PC-3 (cell line): ENCODE measurements at regions not wholly inside any gene's neighbourhood (a gene's known extent, or its start where the extent isn't known, plus 50 kb on each side); places are given as distances from the start of the nearest gene placed in this dataset.
"Not testable (repeated sequence)": the region's sequence is repeated elsewhere in the genome, so short reads cannot be mapped to it uniquely, and the experiment has no call there.

Experiments
- ATAC-seq: fragments of 200-7000 bp; cut with Tn5 transposase; 2 replicates; pipeline ENCODE4 v1.9.1; 2020; ENCODE audit warnings: mild to moderate bottlenecking, moderate library complexity
- BruUV-seq: library from RNA; stranded (reverse); fragments of 400-500 nt; replicated peaks from 2 replicates; lab custom pipeline; 2021; lab: Mats Ljungman, UMichigan
- CTCF ChIA-PET: fragments of 300-600 bp; sonication (Branson Sonifier 250); formaldehyde crosslinking; loops from one replicate; lab custom pipeline; 2022; ENCODE audit warnings: antibody characterized with exemption; lab: Charles Lee
- POLR2A ChIA-PET: fragments of 300-600 bp; sonication (Branson Sonifier 250); formaldehyde crosslinking; loops from one replicate; lab custom pipeline; 2022; ENCODE audit warnings: antibody characterized with exemption; ENCODE audit not compliant: unreplicated experiment; lab: Charles Lee
- DNase-seq: peaks from one replicate; pipeline ENCODE4 v3.0.0-alpha.2; 2015
- H2AFZ ChIP-seq: fragments of 300-600 bp; sonication (generic); 2 replicates; pipeline ENCODE4 v1.6.0; 2016; ENCODE audit warnings: antibody characterized with exemption, low read length
- H3F3A ChIP-seq: fragments of 300-600 bp; sonication (generic); one replicate; pipeline ENCODE4 v1.6.0; 2017; ENCODE audit warnings: antibody characterized with exemption, low read length, control low read depth, mild to moderate bottlenecking; ENCODE audit not compliant: unreplicated experiment
- H3K27ac ChIP-seq: fragments of 300-600 bp; sonication (generic); 2 replicates; pipeline ENCODE4 v1.5.1; 2016; ENCODE audit warnings: mild to moderate bottlenecking, low read length
- H3K27me3 ChIP-seq: fragments of 300-600 bp; sonication (generic); 2 replicates; pipeline ENCODE4 v1.6.1; 2016; ENCODE audit warnings: low read length, mixed read lengths
- H3K36me3 ChIP-seq: fragments of 300-600 bp; sonication (generic); 2 replicates; pipeline ENCODE4 v1.6.1; 2016; ENCODE audit warnings: low read depth, mixed run types, low read length, mixed read lengths
- H3K4me1 ChIP-seq: fragments of 300-600 bp; sonication (generic); 2 replicates; pipeline ENCODE4 v1.5.1; 2016; ENCODE audit warnings: low read length; ENCODE audit not compliant: insufficient read depth
- H3K4me2 ChIP-seq: fragments of 300-600 bp; sonication (generic); 2 replicates; pipeline ENCODE4 v1.6.0; 2016; ENCODE audit warnings: low read length
- H3K4me3 ChIP-seq: fragments of 300-600 bp; sonication (generic); 2 replicates; pipeline ENCODE4 v1.5.1; 2016; ENCODE audit warnings: mild to moderate bottlenecking, low read length, mixed read lengths
- H3K79me2 ChIP-seq: fragments of 300-600 bp; sonication (generic); 2 replicates; pipeline ENCODE4 v1.6.1; 2017; ENCODE audit warnings: low read length, mixed read lengths
- H3K9ac ChIP-seq: fragments of 300-600 bp; sonication (generic); 2 replicates; pipeline ENCODE4 v1.6.0; 2016; ENCODE audit warnings: mild to moderate bottlenecking, low read length
- H3K9me2 ChIP-seq: fragments of 300-600 bp; sonication (generic); replicated peaks from 2 replicates; pipeline ENCODE4 v1.6.1; 2016; ENCODE audit warnings: mixed run types, low read length, mixed read lengths
- H3K9me3 ChIP-seq: fragments of 300-600 bp; sonication (generic); 2 replicates; pipeline ENCODE4 v1.6.1; 2016; ENCODE audit warnings: low read length, mixed read lengths
- H4K20me1 ChIP-seq: fragments of 300-600 bp; sonication (generic); 2 replicates; pipeline ENCODE4 v1.6.1; 2016; ENCODE audit warnings: low read length, mixed read lengths
- CTCF ChIP-seq: fragments of 300-600 bp; sonication (generic); conservative IDR thresholded peaks from 2 replicates; pipeline ENCODE4 v1.5.1; 2017; ENCODE audit warnings: antibody characterized with exemption, low read depth, mild to moderate bottlenecking, low read length
- EZH2 ChIP-seq: fragments of 300-600 bp; sonication (generic); IDR thresholded peaks from one replicate; pipeline ENCODE4 v1.6.1; 2017; ENCODE audit warnings: antibody characterized with exemption, mild to moderate bottlenecking, low read length; ENCODE audit not compliant: unreplicated experiment
- EZH2phosphoT487 ChIP-seq: fragments of 300-600 bp; sonication (generic); IDR thresholded peaks from 2 replicates; pipeline ENCODE4 v1.6.1; 2018; ENCODE audit warnings: mild to moderate bottlenecking, antibody characterized with exemption, low read length, borderline replicate concordance
- intact Hi-C: fragments of 100-400 bp; cut with micrococcal nuclease; formaldehyde crosslinking; loops from 2 replicates; pipeline ENCODE4 v1.9.0; 2023

DNA sequence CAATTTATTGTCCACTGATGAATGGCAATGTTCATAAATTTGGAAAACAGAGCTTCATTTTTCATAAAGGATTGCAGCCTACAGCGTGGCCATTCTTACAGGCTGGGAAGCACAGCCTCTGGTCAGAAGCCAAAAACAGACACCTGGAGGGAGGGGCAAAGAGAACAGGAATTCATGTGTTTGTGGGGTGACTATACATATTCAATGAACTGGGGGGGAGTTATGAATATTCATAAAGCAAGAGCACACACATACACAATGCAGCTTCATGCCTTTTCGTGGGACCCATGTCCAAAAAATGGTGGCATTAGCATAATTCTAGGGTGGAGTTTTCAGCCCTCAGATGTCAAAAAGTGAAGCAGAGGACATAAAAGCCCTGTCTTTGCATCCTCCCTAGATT lies 173.3 kb downstream of the VEGFC start:
- Histone ChIP-seq H3K4me1 (peaks cover 17% of the 10 kb centered on the region), H3K4me3 (no peak overlapping the region), H3K79me2 (no peaks in the 10 kb centered on the region), H4K20me1 (no peaks in the 10 kb centered on the region), H3K9me2 (no peaks in the 10 kb centered on the region), H3K9ac (no peak overlapping the region), H2AFZ (no peak overlapping the region), H3K4me2 (no peak overlapping the region), H3K27me3 (no peaks in the 10 kb centered on the region), H3K27ac (no peak overlapping the region), H3F3A (no peaks in the 10 kb centered on the region), H3K36me3 (no peaks in the 10 kb centered on the region), H3K9me3 (no peaks in the 10 kb centered on the region)
- ChIA-PET CTCF (no interaction called here), POLR2A (no interaction called here)
- ATAC-seq (no peak), DNase-seq (no peak)
- intact Hi-C loops = no loop called here
- no TSS peak for BruUV-seq
- no peak for TF ChIP-seq CTCF
- TF ChIP-seq EZH2phosphoT487 = no peak
- no peak for TF ChIP-seq EZH2

DNA sequence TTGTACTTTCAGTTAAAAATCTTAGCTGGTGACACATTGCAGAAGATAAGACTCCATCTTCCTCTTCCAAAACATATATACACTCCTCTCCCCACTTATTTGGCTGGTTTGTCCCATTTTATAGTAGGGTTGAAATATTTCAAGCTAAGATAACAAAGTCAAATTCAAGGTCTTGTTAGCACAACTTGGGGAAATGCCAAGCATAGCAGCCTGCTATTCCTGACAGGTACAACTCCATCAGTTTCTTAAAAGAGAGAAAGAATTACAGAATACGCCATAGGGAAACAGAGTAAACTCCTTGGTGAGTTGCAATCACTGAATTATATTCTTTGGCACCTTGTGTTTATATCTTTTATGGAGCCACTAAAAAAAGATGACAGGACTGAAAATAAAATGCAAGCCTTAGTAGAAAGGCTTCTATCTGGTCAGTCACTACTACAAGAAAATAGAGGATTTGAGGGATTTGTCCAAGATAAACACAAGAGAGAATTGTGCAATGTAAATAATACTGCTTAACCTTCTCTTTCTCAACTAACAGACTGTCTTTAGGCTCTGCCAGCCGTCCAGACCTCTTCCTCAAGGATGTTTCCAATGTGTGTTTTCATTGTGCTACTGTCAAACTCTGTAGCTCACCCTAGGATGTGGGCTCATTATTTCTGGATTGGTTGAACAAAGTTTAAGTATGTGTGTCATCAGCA lies 170.3 kb downstream of the VEGFC start:
- Histone ChIP-seq H3K9me3 (no peaks in the 10 kb centered on the region), H3K4me3 (no peak overlapping the region), H3K4me2 (no peak overlapping the region), H3K9me2 (no peaks in the 10 kb centered on the region), H3K36me3 (no peaks in the 10 kb centered on the region), H3F3A (no peaks in the 10 kb centered on the region), H3K4me1 (peaks cover 17% of the 10 kb centered on the region), H4K20me1 (no peaks in the 10 kb centered on the region), H2AFZ (no peak overlapping the region; the same call in 1 of the 2 replicates), H3K9ac (no peak overlapping the region), H3K27me3 (no peaks in the 10 kb centered on the region), H3K79me2 (no peaks in the 10 kb centered on the region), H3K27ac (no peak overlapping the region)
- TF ChIP-seq CTCF = no peak
- no peak for TF ChIP-seq EZH2
- intact Hi-C loops = no loop called here
- ATAC-seq (no peak), DNase-seq (peak; percentile 23)
- BruUV-seq = no TSS peak
- CTCF ChIA-PET = no interaction called here
- POLR2A ChIA-PET = no interaction called here

GRCh38 chr4:176624983-176625610 lies 167.6 kb downstream of the VEGFC start:
- BruUV-seq, H3K27me3 ChIP-seq: not testable (repeated sequence)

More at GRCh38 chr4:176624983-176625610, 167.6 kb downstream of the VEGFC start:
- POLR2A ChIA-PET, H4K20me1 ChIP-seq, H3K36me3 ChIP-seq, H3K9ac ChIP-seq, H3K79me2 ChIP-seq, H3K27ac ChIP-seq, H3K9me3 ChIP-seq, H3K9me2 ChIP-seq, CTCF ChIA-PET, DNase-seq, intact Hi-C loops, H2AFZ ChIP-seq, ATAC-seq, H3K4me2 ChIP-seq, H3K4me3 ChIP-seq, H3F3A ChIP-seq: not testable (repeated sequence)
- H3K4me1 ChIP-seq = peaks cover 15% of the 10 kb centered on the region
